GM19372 (cell line): ENCODE measurements at regions not wholly inside any gene's neighbourhood (a gene's known extent, or its start where the extent isn't known, plus 50 kb on each side); places are given as distances from the start of the nearest gene placed in this dataset.

Experiments
- ATAC-seq: cut with Tn5 transposase; IDR thresholded peaks from one replicate; pipeline ENCODE4 v1.9.1; 2021; ENCODE audit warnings: mild to moderate bottlenecking, low read depth, moderate library complexity; ENCODE audit not compliant: unreplicated experiment

- no peak for ATAC-seq
Measured at GRCh38 chr14:29191092-29191491, 424.5 kb downstream of the FOXG1 start.

DNA sequence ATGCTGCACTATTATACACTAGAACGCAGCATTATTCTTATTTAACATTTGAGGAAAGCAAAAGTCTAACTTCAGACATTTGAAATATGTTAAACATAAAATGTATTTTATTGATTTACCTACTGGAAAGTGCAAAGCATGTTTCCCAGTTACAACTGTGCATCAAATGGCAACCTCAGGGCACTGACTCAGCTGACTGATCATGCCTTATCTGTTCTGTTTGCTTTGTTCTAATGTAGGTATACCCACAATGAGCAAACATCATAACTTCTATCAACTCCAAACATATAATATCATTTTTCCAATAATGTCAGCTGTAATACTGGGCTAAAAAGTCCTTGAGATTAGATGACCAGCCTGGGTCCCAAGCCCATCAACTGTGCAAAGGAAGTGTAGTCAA, 431.0 kb downstream of the FOXG1 start:
- no peak for ATAC-seq

GRCh38 chr14:29205658-29206057, 439.1 kb downstream of the FOXG1 start:
- no peak for ATAC-seq

- ATAC-seq: no peak
Measured at GRCh38 chr14:29215853-29216252, 449.3 kb downstream of the FOXG1 start.

- ATAC-seq: no peak
Measured at GRCh38 chr14:29216268-29217232, 450.0 kb downstream of the FOXG1 start.

- ATAC-seq: no peak
Measured at GRCh38 chr14:29217813-29218450, 451.3 kb downstream of the FOXG1 start.

- ATAC-seq: no peak
Measured at GRCh38 chr14:29220072-29220471, 453.5 kb downstream of the FOXG1 start.

GRCh38 chr14:29220566-29220965, 454.0 kb downstream of the FOXG1 start:
- ATAC-seq: no peak

DNA sequence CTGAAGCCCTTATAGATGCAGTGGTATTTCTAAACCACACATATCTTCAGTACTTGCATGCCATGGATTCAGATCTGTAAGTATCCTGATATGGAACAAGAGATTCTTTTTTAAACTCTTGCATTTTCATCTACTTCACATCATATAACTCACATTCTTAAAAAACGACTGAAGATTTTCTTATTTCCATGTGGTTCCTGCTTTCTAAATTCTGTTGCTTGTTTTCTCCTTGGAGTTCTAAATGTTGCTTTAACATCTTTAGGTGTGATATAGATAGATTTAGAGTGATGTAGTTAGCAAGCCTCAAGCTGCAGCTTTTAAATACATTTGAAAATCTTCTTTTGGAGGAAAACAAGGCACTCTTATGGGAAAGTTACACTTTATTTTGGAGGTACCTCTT, 455.4 kb downstream of the FOXG1 start:
- ATAC-seq: no peak

- no peak for ATAC-seq
Measured at GRCh38 chr14:29222671-29223268, 456.2 kb downstream of the FOXG1 start.

DNA sequence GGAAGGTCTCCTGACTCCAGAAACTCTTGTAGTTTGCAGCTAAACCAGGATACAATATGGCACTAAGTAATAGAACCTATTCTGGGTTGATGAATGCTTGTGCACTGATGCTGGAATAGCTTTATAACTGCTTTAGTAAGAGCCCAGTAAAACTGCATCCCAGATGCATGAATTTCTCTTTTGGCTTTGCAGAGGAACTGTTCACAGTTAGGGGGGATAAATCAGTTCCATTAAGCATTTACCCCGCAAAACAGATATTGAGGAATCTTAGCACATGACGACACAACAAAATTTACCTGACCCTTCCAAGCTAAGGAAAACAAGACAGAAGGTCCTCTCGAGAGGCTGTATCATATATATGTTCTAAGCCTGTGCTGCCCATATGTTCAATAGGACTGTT, 457.4 kb downstream of the FOXG1 start:
- ATAC-seq: no peak

DNA sequence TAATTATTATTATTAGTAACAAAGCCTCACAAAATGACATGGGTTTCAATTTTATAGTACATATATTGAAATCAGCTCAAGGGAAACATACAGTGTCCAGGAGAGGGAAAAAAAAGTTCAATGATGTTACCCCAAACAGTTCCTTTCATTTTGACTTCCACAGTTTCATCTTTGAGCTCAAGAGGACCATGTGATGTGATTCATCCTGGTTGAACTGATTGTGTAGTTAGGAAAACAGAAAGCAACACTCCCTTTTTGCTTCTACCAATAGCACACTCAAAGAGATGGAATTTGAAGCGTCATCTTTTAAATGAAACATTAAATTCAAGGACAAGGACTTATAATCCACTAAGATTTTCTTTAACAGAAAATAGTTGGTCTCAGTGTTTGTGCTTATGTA, 461.0 kb downstream of the FOXG1 start:
- ATAC-seq: no peak

- no peak for ATAC-seq
Measured at GRCh38 chr14:29232153-29232552, 465.6 kb downstream of the FOXG1 start.

DNA sequence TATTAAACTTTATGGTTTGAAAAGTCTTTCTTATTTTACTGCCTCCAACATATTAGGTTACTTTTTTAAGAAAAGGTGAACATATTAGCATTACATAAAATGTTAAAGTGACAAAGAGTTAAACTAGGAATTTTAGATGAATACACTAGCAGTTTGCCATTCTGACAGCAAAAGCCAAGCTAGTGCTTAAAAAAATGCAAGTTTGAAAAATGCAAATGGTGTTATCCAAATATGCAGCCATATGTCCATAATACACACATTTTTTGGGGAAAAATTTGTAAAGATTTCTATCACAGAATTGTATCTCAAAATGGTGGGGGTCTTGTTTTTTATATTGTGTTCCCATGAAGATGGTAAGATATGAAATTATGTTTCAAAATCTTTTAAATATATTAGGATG, 466.1 kb downstream of the FOXG1 start:
- ATAC-seq: no peak

- no peak for ATAC-seq
Measured at GRCh38 chr14:29233188-29233587, 466.6 kb downstream of the FOXG1 start.

DNA sequence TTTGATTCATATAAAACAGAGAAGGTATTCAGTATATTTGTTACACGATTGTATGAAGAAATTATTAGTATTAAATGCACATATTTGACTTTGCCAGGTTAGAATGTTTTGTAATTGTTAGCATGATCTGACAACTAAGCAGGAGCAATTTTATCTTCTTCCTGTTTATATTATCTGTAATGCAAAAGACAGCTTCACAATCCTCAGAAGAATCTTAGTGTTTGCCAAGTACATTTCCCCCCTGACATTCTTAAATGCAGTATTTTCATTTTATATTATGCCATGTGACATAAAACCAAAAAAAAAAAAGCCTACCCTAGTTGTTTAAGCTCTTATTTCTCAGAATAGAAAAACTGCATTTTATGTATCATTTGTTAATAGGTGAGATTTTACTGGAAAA, 469.4 kb downstream of the FOXG1 start:
- no peak for ATAC-seq

DNA sequence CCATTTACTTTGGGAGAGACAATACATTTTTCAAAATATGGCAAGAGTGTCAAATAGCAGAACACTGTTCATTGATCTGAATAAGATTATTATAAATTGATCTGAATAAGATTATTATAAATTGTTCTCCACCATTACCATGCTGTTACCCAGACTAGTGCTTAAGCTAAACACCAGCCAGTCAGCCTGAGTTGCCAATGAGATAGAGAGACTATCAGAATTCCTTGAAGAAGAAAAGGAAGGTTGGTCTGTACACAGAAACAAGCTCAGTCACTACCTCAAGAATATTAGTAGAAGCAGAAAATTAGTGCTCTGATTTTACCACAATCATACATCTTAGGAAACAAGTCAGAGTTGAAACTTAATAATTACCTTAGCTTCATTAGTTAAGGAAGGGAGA, 469.8 kb downstream of the FOXG1 start:
- ATAC-seq: no peak

DNA sequence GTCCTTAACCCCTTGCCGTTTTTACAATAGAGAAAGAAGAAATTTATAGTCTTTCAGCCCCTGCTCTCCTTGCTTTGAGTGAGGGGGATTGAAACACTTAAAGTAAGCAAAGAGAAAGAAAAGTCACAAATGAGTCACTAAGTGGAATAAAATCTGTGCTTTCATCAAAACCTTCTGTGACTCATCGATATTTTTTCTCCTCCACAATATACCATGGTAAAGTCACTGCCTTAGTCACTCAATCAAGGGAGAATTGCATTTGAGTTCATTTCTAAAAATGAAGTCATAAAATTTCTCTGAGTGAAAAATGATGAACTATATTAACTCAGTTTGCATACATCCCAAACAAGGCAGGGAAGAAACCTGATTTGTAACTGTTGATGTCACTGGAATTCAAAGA, 470.3 kb downstream of the FOXG1 start:
- ATAC-seq: no peak

DNA sequence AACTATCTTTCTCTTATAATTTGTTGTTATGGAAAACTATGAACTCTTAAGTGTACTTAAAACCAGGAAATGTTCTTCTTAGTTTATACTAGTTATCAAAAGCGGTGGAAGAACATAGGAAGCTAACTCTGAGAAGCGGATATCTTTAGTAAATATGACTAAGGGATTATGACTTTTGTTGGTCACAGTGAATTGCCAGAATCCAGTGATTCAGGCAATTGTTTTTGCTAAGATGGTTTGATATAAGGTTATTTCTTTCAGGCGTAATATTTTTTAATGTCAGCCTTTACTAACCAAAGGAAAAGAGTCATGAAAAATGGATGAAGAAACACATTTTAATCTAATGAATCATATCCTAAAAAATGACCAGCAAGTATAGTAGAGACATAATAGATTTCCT, 473.5 kb downstream of the FOXG1 start:
- no peak for ATAC-seq

- ATAC-seq: no peak
Measured at GRCh38 chr14:29242755-29243754, 476.5 kb downstream of the FOXG1 start.
